Loucy (cell line): ENCODE measurements at regions not wholly inside any gene's neighbourhood (a gene's known extent, or its start where the extent isn't known, plus 50 kb on each side); places are given as distances from the start of the nearest gene placed in this dataset.

Experiments
- CTCF ChIP-seq: fragments of 200-600 bp; sonication (generic); conservative IDR thresholded peaks from 2 replicates; pipeline ENCODE4 v1.5.1; 2014; ENCODE audit warnings: mild to moderate bottlenecking, antibody characterized with exemption, low read length
- EZH2phosphoT487 ChIP-seq: fragments of 200-600 bp; IDR thresholded peaks from 2 replicates; pipeline ENCODE4 v1.6.1; 2018; ENCODE audit warnings: antibody characterized with exemption, mild to moderate bottlenecking, moderate library complexity, borderline replicate concordance

- TF ChIP-seq CTCF = no peak
- no peak for TF ChIP-seq EZH2phosphoT487
These were observed 417.0 kb upstream of the TPM1 start for GRCh38 chr15:62625429-62626033.
